Peyer's patch (tissue), 4 donors: ENCODE measurements at regions not wholly inside any gene's neighbourhood (a gene's known extent, or its start where the extent isn't known, plus 50 kb on each side); places are given as distances from the start of the nearest gene placed in this dataset.

Experiments used
- CTCF ChIP-seq, 6 experiments: fragments of 450-650 bp in 4 of 6; fragments of 200-600 bp in 2 of 6; sonication (generic) in 1 of 6; IDR thresholded peaks; one replicate each; pipeline ENCODE4 v1.5.1; 2017 to 2019; ENCODE audit warnings: antibody characterized with exemption in 6 of 6, mild to moderate bottlenecking in 3 of 6, moderate library complexity in 1 of 6
- POLR2A ChIP-seq, 2 donors: fragments of 450-650 bp; IDR thresholded peaks; one replicate each; pipeline ENCODE4 v1.5.1; 2017; ENCODE audit warnings: antibody characterized with exemption in 2 of 2, mild to moderate bottlenecking in 2 of 2, moderate library complexity in 2 of 2

GRCh38 chr13:94902722-94903407 lies 190.5 kb upstream of the SOX21 start:
- TF ChIP-seq CTCF (IDR thresholded peaks at IDR 0.05) (no peak), POLR2A (IDR thresholded peaks at IDR 0.05) (no peak)
